ENCODE measurements at regions not wholly inside any gene's neighbourhood (a gene's known extent, or its start where the extent isn't known, plus 50 kb on each side); places are given as distances from the start of the nearest gene placed in this dataset.

DNA sequence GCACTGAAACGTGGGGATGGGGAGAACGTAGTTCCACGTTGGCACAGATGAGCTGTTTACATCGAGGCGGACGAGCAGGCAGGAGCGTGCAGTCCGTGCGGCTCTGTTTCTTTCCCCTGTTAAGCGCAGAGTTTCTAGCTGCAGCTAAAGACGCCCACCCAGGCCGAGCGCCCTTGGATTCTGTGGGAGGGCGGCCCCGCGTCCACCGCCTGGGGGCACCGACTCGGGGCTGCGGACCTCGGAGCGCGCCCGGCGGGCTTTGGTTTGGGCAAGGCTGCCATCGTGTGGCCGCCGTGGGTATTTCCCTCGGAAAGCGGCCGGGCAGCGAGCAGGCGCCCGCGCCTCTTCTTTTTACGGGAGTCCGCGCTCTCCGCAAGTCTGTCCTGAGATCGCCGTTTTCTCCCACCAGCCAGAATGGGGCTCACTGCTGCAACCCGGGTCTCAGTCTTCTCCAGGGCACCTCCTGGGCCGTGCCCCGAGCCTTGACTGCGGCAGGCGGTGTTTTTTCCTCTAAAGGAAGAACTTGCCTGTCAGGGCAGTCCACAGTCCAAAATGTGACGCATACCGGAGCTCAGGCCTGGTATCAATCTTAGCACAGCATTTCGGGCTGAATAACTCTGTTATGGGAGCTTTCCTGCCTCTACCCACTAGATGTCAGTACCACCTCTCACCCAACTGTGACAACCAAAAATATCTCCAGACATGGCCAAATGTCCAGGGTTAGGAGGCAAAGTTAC is 219.9 kb upstream of the IGF1R start:
- no peak for TF ChIP-seq ZFX (IDR thresholded peaks at IDR 0.05)
- TF ChIP-seq, protein P1, sequence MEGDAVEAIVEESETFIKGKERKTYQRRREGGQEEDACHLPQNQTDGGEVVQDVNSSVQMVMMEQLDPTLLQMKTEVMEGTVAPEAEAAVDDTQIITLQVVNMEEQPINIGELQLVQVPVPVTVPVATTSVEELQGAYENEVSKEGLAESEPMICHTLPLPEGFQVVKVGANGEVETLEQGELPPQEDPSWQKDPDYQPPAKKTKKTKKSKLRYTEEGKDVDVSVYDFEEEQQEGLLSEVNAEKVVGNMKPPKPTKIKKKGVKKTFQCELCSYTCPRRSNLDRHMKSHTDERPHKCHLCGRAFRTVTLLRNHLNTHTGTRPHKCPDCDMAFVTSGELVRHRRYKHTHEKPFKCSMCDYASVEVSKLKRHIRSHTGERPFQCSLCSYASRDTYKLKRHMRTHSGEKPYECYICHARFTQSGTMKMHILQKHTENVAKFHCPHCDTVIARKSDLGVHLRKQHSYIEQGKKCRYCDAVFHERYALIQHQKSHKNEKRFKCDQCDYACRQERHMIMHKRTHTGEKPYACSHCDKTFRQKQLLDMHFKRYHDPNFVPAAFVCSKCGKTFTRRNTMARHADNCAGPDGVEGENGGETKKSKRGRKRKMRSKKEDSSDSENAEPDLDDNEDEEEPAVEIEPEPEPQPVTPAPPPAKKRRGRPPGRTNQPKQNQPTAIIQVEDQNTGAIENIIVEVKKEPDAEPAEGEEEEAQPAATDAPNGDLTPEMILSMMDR (conservative IDR thresholded peaks at IDR 0.05): peak; percentile 96
- H3K27ac ChIP-seq: no peak overlapping the region

DNA sequence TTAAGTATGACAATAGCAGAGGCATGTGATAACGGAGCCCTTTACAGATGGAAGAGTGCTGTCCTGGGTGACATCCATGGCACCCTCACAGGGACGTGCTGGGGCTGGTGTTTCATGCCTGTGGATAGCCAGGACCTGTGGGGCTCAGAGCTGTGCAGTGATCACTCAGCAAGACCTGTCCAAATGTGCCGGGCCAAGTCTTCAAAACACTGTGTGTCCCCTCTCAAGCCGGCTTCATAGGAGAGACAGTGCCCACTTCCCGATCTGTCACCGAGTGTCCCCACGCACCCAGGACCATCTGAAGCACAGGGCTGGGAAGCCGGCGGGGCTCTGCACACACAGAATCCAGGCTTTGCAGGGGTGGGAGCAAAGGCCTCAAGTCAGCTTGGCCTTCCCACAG is 217.2 kb upstream of the IGF1R start:
- TF ChIP-seq ZFX (IDR thresholded peaks at IDR 0.05): no peak
- TF ChIP-seq, protein P1 (conservative IDR thresholded peaks at IDR 0.05): no peak
- no peak overlapping the region for H3K27ac ChIP-seq

DNA sequence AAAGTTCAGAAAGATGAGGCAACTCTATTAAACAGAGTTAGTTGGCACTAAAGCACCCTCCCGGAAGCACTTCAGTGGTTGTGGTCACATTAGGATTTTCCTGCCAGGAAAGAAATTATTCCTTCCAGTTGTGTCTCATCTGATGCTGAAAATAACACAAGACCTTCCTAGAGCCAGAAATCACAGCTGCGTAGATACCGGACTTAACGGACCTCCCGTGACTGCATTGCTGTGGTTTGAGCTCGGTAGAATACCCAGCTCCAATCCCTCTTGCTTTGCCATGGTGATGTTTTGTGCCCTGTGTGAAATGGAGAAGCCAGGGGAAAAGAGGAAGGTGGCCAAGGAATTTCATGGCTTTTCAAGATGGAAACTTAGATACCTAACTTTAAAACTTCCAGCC is 215.0 kb upstream of the IGF1R start:
- H3K27ac ChIP-seq: no peak overlapping the region

DNA sequence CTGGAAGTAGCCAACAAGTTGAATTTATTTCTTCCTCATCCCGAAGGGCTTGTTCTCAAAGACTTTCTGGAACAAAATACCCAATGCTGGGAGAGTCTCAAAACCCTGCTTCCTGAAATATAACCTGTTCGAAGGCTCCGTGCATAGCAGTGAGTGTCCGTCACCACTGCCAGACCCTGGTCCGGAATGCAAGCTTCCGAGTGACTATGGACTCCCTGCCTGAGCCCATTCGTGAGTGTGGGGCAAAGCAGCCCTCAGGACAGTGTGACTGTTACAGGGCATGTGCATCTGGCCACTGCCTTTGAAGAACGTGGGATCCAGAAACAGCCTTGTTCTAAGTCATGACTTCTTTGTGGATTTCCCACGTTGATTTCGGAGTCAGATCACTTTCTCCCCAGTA is 214.5 kb upstream of the IGF1R start:
- TF ChIP-seq, protein P1 (conservative IDR thresholded peaks at IDR 0.05): no peak
- no peak for TF ChIP-seq ZFX (IDR thresholded peaks at IDR 0.05)
- H3K27ac ChIP-seq: no peak overlapping the region

More for the DNA sequence above, 215.0 kb upstream of the IGF1R start:
- no peak for TF ChIP-seq ZFX (IDR thresholded peaks at IDR 0.05)
- TF ChIP-seq, protein P1 (conservative IDR thresholded peaks at IDR 0.05): no peak

DNA sequence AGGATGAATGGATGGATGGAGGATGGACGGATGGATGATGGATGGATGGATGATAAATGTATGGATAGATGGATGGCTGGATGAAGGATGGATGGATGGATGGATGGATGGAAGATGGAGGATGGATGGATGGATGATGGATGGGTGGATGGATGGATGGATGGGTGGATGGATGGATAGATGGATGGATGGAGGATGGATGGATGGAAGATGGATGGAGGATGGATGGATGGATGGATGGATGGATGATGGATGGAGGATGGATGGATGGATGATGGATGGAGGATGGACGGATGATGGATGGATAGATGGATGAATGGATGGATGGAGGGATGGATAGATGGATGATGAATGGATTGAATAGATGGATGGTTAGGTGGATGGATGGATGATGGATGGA is 210.6 kb upstream of the IGF1R start:
- no peak overlapping the region for H3K27ac ChIP-seq
- TF ChIP-seq, protein P1 (conservative IDR thresholded peaks at IDR 0.05): no peak
- no peak for TF ChIP-seq ZFX (IDR thresholded peaks at IDR 0.05)

DNA sequence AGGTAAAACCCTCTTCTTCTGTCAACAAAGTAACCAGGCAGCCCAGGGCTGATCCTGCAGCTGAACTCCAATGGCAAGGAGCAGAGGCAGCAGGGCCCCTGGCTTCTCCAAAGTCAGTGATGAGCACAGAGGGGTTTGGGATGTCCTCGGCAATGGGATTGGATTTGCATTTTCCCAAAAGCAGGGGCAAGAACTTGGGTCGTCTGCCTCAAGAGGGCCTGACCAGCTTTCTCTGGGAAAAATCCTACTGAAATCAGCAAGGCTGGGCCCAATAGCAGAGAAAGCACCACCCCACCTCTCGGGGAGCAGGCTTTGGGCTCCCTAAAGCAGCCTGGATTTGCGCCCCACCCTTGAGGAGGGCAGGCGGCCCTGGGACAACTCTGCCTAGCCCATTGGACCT is 210.0 kb upstream of the IGF1R start:
- TF ChIP-seq ZFX (IDR thresholded peaks at IDR 0.05): no peak
- TF ChIP-seq, protein P1 (conservative IDR thresholded peaks at IDR 0.05): no peak
- H3K27ac ChIP-seq: no peak overlapping the region

DNA sequence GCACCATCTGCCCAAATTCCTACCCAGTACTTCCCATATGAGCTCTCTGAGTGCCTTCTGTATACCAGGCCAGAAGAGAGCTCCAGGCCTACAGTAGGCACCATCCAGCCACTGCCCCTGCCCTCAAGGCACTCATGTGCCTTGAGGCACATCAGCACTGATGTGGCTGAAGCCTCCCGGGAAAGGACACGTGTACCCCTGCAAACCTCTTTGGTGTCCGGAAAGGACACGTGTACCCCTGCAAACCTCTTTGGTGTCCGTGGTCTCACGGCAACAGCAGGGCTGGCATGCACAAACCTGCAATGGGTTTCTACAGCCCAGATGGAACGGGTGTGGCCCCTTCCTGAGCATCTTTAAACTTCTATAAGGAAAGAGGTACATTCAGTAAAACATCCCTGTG is 209.4 kb upstream of the IGF1R start:
- H3K27ac ChIP-seq: no peak overlapping the region
- TF ChIP-seq, protein P1 (conservative IDR thresholded peaks at IDR 0.05): no peak
- TF ChIP-seq ZFX (IDR thresholded peaks at IDR 0.05): no peak
